CD14-positive monocyte (primary cell): ENCODE measurements at regions not wholly inside any gene's neighbourhood (a gene's known extent, or its start where the extent isn't known, plus 50 kb on each side); places are given as distances from the start of the nearest gene placed in this dataset.

Experiments
- DNase-seq, 3 donors: peaks; one replicate each; pipeline ENCODE4 v3.0.0-alpha.2; 2011 to 2022
- H2AFZ ChIP-seq: 2 replicates; pipeline ENCODE4 v1.6.0; 2012; ENCODE audit warnings: mild to moderate bottlenecking, low read depth, low read length, inconsistent platforms; ENCODE audit not compliant: insufficient read depth, poor library complexity, severe bottlenecking
- H3K27ac ChIP-seq, 2 donors: 1 replicate in 1 of 2; 2 replicates in 1 of 2; pipeline ENCODE4 v1.5.1; 2012 to 2013; ENCODE audit warnings: low read length in 2 of 2, control low read depth in 1 of 2, inconsistent platforms in 1 of 2, low read depth in 1 of 2, mild to moderate bottlenecking in 1 of 2
- H3K27me3 ChIP-seq, 2 donors: one replicate each; pipeline versions ENCODE4 v1.6.0 to v1.6.1; 2011 to 2013; ENCODE audit warnings: low read length in 2 of 2; ENCODE audit not compliant: control insufficient read depth in 2 of 2, insufficient read depth in 2 of 2
- H3K36me3 ChIP-seq, 2 donors: replicated peaks in 1 of 2; 1 replicate in 1 of 2; 2 replicates in 1 of 2; pipeline versions ENCODE4 v1.5.1 to v1.6.1; 2012 to 2013; ENCODE audit warnings: low read length in 2 of 2, control low read depth in 1 of 2, inconsistent platforms in 1 of 2, mild to moderate bottlenecking in 1 of 2; ENCODE audit not compliant: insufficient read depth in 2 of 2, control insufficient read depth in 1 of 2
- H3K4me1 ChIP-seq, 2 donors: 1 replicate in 1 of 2; 2 replicates in 1 of 2; pipeline versions ENCODE4 v1.5.1 to v1.6.1; 2012 to 2013; ENCODE audit warnings: low read length in 2 of 2, control low read depth in 1 of 2, inconsistent platforms in 1 of 2, mild to moderate bottlenecking in 1 of 2, moderate library complexity in 1 of 2; ENCODE audit not compliant: insufficient read depth in 2 of 2, control insufficient read depth in 1 of 2
- H3K4me2 ChIP-seq: replicated peaks from 2 replicates; pipeline ENCODE3; 2012; ENCODE audit warnings: low read length, moderate library complexity, mild to moderate bottlenecking; ENCODE audit not compliant: poor library complexity, severe bottlenecking; ENCODE audit errors: extremely low read depth
- H3K4me3 ChIP-seq, 3 experiments: fragments of 200-600 bp in 1 of 3; sonication (generic) in 1 of 3; replicated peaks in 1 of 3; 1 replicate in 2 of 3; 2 replicates in 1 of 3; pipeline ENCODE4 v1.5.1; 2011 to 2013; ENCODE audit warnings: low read length in 3 of 3, mild to moderate bottlenecking in 3 of 3, control low read depth in 2 of 3, low read depth in 2 of 3, inconsistent platforms in 1 of 3, moderate library complexity in 1 of 3
- H3K79me2 ChIP-seq: 2 replicates; pipeline ENCODE4 v1.6.0; 2012; ENCODE audit warnings: mild to moderate bottlenecking, control low read depth, inconsistent platforms, low read length, moderate library complexity; ENCODE audit not compliant: insufficient read depth
- H3K9ac ChIP-seq: 2 replicates; pipeline ENCODE4 v1.6.0; 2017; ENCODE audit warnings: low read length, mild to moderate bottlenecking; ENCODE audit not compliant: insufficient read depth, poor library complexity, severe bottlenecking
- H3K9me3 ChIP-seq, 2 donors: replicated peaks in 1 of 2; 1 replicate in 1 of 2; 2 replicates in 1 of 2; pipeline versions ENCODE4 v1.5.1 to v1.6.1; 2012 to 2013; ENCODE audit warnings: low read length in 2 of 2, control low read depth in 1 of 2; ENCODE audit not compliant: control insufficient read depth in 1 of 2, insufficient read depth in 1 of 2
- H4K20me1 ChIP-seq: 2 replicates; pipeline ENCODE4 v1.6.0; 2012; ENCODE audit warnings: mild to moderate bottlenecking, low read length, control low read depth, moderate library complexity; ENCODE audit not compliant: insufficient read depth
- H3K27ac Mint-ChIP-seq, 7 donors: one replicate each; pipeline ENCODE4 v1.8.0; 2020; ENCODE audit warnings: mild to moderate bottlenecking in 7 of 7, mixed read lengths in 7 of 7, moderate library complexity in 6 of 7, inconsistent platforms in 2 of 7
- H3K27me3 Mint-ChIP-seq, 3 donors: one replicate each; pipeline ENCODE4 v1.8.0; 2021 to 2022; ENCODE audit warnings: low read depth in 3 of 3, mild to moderate bottlenecking in 3 of 3, mixed read lengths in 3 of 3, moderate library complexity in 3 of 3, inconsistent platforms in 1 of 3
- H3K36me3 Mint-ChIP-seq, 2 donors: one replicate each; pipeline ENCODE4 v1.8.0; 2020; ENCODE audit warnings: mixed read lengths in 2 of 2, inconsistent platforms in 1 of 2, mild to moderate bottlenecking in 1 of 2
- H3K4me1 Mint-ChIP-seq: one replicate; pipeline ENCODE4 v1.8.0; 2020; ENCODE audit warnings: mild to moderate bottlenecking, mixed read lengths
- H3K4me3 Mint-ChIP-seq, 2 donors: one replicate each; pipeline ENCODE4 v1.8.0; 2020; ENCODE audit warnings: mild to moderate bottlenecking in 2 of 2, mixed read lengths in 2 of 2, moderate library complexity in 1 of 2
- H3K9me3 Mint-ChIP-seq, 7 donors: one replicate each; pipeline ENCODE4 v1.8.0; 2020 to 2022; ENCODE audit warnings: mixed read lengths in 7 of 7, mild to moderate bottlenecking in 6 of 7, moderate library complexity in 6 of 7, inconsistent platforms in 2 of 7
- WGBS: methylation state at CpG from one replicate; pipeline ENCODE4 v1.1.5; 2013; ENCODE audit warnings: missing lambda C conversion rate; ENCODE audit not compliant: insufficient coverage; 5-methylcytosine and 5-hydroxymethylcytosine counted together
- intact Hi-C, 2 donors: fragments of 100-400 bp; cut with micrococcal nuclease; formaldehyde crosslinking; loops; one replicate each; pipeline versions ENCODE4 v1.15.0 to v1.15.1; 2023
- TF ChIP-seq, protein P1 (sequence below): fragments of 200-600 bp; IDR thresholded peaks from one replicate; pipeline ENCODE4 v1.8.0; 2022; ENCODE audit warnings: antibody characterized with exemption, mild to moderate bottlenecking

DNA sequence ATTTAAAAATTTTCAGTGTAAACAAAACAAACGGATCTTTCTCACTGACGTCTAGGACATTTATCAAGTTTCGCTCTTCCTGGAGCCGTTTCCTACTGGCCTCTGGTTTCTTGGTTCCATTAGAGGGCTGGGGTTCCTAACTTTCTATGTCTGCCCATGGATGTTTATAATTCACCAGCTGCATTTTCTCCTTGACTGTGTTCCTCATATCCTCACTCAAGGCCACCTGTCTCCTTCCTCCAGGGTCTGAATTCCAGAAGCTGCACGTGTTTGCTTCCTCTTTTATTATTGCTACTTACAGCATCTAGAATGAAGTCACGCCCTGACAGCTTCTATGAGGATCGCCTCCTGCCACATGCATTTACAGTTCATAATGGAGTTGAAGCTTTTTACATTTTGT lies 74.1 kb upstream of the BASP1 start:
- no peaks in the 10 kb centered on the region for H3K79me2 ChIP-seq
- Mint-ChIP-seq H3K27me3 (peaks cover 3 to 8% (median 5%) of the 10 kb centered on the region in 3 donors), H3K9me3 (peaks cover 0 to 9% (median 3%) of the 10 kb centered on the region in 7 donors), H3K36me3 (no peaks in the 10 kb centered on the region), H3K4me3 (no peak overlapping the region), H3K4me1 (no peaks in the 10 kb centered on the region), H3K27ac (peak overlapping the region in 1 of 7 donors; percentile 48)
- no peaks in the 10 kb centered on the region for H3K36me3 ChIP-seq
- WGBS, result 86% methylated on average over 4 of the region's 7 CpGs
- H4K20me1 ChIP-seq, result no peaks in the 10 kb centered on the region
- DNase-seq, result no peak
- H2AFZ ChIP-seq, result no peak overlapping the region
- H3K9me3 ChIP-seq, result no peaks in the 10 kb centered on the region
- no peak overlapping the region for H3K4me3 ChIP-seq
- H3K27ac ChIP-seq, result no peak overlapping the region
- no peak overlapping the region for H3K4me2 ChIP-seq
- no peaks in the 10 kb centered on the region for H3K27me3 ChIP-seq
- no peak overlapping the region for H3K9ac ChIP-seq
- no peaks in the 10 kb centered on the region for H3K4me1 ChIP-seq
- TF ChIP-seq, protein P1, sequence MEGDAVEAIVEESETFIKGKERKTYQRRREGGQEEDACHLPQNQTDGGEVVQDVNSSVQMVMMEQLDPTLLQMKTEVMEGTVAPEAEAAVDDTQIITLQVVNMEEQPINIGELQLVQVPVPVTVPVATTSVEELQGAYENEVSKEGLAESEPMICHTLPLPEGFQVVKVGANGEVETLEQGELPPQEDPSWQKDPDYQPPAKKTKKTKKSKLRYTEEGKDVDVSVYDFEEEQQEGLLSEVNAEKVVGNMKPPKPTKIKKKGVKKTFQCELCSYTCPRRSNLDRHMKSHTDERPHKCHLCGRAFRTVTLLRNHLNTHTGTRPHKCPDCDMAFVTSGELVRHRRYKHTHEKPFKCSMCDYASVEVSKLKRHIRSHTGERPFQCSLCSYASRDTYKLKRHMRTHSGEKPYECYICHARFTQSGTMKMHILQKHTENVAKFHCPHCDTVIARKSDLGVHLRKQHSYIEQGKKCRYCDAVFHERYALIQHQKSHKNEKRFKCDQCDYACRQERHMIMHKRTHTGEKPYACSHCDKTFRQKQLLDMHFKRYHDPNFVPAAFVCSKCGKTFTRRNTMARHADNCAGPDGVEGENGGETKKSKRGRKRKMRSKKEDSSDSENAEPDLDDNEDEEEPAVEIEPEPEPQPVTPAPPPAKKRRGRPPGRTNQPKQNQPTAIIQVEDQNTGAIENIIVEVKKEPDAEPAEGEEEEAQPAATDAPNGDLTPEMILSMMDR, result no peak
- intact Hi-C loops, result no loop called here

DNA sequence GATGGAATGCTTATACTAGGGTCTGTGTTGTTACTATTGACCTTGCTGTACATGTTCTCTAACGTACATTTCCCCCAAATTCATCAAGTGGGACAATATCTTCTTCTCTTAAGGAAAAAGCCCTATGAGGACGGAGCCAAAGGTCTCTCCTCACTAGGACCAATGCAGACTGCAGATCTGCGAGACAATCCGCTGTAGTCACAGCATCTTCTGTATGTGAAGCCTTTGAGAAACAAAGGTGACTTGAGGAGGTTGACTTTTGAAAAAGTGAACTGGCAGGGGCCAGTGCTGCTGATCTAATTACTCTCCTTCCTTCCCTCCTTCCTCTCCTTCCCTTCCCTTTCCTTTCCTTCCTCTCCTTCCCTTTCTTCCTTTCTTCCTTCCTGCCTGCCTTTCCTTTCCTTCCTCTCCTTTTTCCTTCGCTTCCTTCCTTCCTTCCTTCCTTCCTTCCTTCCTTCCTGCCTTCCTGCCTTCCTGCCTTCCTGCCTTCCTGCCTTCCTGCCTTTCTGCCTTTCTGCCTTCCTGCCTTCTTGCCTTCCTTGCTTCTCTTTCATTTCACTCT lies 71.1 kb upstream of the BASP1 start:
- H3K4me2 ChIP-seq, result no peak overlapping the region
- TF ChIP-seq, protein P1, result no peak
- no peaks in the 10 kb centered on the region for H4K20me1 ChIP-seq
- H3K4me3 Mint-ChIP-seq, result no peak overlapping the region
- no peaks in the 10 kb centered on the region for H3K4me1 Mint-ChIP-seq
- peaks cover 0 to 6% (median 3%) of the 10 kb centered on the region in 7 donors for H3K9me3 Mint-ChIP-seq
- peaks cover 3 to 5% (median 3%) of the 10 kb centered on the region in 3 donors for H3K27me3 Mint-ChIP-seq
- 90% methylated on average over 1 of the region's 5 CpGs for WGBS
- no peak overlapping the region for H3K4me3 ChIP-seq
- H3K27ac Mint-ChIP-seq, result peak overlapping the region in 1 of 7 donors; percentile 26
- no peak overlapping the region for H2AFZ ChIP-seq
- H3K9ac ChIP-seq, result no peak overlapping the region
- no peak for DNase-seq
- H3K9me3 ChIP-seq, result no peaks in the 10 kb centered on the region
- no peaks in the 10 kb centered on the region for H3K4me1 ChIP-seq
- no peak overlapping the region for H3K27ac ChIP-seq
- no peaks in the 10 kb centered on the region for H3K36me3 ChIP-seq
- no peaks in the 10 kb centered on the region for H3K36me3 Mint-ChIP-seq
- H3K79me2 ChIP-seq, result no peaks in the 10 kb centered on the region
- intact Hi-C loops, result no loop called here
- no peaks in the 10 kb centered on the region for H3K27me3 ChIP-seq
